Gastroesophageal sphincter (tissue), 3 donors: ENCODE measurements at regions not wholly inside any gene's neighbourhood (a gene's known extent, or its start where the extent isn't known, plus 50 kb on each side); places are given as distances from the start of the nearest gene placed in this dataset.

ENCODE experiments used
- POLR2A ChIP-seq, 2 donors: fragments of 450-650 bp; IDR thresholded peaks; one replicate each; pipeline ENCODE4 v1.6.1; 2017; ENCODE audit warnings: antibody characterized with exemption in 2 of 2, mild to moderate bottlenecking in 2 of 2, moderate library complexity in 1 of 2
- TF ChIP-seq, protein P1 (sequence below), 4 experiments: fragments of 200-600 bp in 2 of 4; fragments of 450-650 bp in 2 of 4; sonication (generic) in 1 of 4; IDR thresholded peaks; one replicate each; pipeline ENCODE4 v1.5.1; 2017 to 2019; ENCODE audit warnings: antibody characterized with exemption in 4 of 4, mild to moderate bottlenecking in 2 of 4, moderate library complexity in 2 of 4

DNA sequence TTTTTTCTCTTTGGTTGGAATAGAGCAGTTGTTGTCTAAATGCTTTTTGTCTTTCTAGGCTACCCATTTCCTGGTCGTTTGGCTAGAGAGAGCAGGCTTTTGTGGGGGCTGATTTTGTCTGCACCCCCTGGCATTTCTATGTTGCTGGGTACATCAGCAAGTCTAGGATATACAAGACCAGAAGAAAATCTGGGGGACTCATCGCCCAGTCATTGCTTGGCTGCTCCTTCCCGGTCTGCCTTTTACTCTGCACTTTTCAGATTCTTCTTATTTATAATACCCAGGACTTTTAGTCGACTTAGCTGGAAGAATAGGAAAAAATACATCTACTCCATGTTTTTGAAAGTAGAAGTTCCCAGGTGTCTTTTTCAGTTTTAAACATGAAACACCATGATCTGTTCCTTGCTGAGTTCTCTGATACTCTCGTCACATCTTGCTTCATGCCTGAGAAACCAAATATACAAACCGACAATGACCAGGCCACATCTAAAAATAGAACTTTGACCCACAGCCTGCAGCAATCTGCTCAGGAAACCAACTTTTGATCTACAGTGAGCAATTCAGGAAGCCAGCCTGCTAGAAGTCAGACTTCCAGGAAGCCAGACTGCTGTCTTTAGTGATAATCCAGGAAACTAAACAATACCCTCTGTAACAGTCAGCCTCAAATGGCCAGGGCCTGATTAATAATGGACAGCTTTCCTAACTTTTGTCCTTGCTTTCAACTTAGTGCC, 163.8 kb upstream of the MEX3C start:
- TF ChIP-seq, protein P1, sequence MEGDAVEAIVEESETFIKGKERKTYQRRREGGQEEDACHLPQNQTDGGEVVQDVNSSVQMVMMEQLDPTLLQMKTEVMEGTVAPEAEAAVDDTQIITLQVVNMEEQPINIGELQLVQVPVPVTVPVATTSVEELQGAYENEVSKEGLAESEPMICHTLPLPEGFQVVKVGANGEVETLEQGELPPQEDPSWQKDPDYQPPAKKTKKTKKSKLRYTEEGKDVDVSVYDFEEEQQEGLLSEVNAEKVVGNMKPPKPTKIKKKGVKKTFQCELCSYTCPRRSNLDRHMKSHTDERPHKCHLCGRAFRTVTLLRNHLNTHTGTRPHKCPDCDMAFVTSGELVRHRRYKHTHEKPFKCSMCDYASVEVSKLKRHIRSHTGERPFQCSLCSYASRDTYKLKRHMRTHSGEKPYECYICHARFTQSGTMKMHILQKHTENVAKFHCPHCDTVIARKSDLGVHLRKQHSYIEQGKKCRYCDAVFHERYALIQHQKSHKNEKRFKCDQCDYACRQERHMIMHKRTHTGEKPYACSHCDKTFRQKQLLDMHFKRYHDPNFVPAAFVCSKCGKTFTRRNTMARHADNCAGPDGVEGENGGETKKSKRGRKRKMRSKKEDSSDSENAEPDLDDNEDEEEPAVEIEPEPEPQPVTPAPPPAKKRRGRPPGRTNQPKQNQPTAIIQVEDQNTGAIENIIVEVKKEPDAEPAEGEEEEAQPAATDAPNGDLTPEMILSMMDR (IDR thresholded peaks at IDR 0.05): no peak
- no peak for TF ChIP-seq POLR2A (IDR thresholded peaks at IDR 0.05)
